Colonic mucosa (tissue), 4 donors: ENCODE measurements at regions not wholly inside any gene's neighbourhood (a gene's known extent, or its start where the extent isn't known, plus 50 kb on each side); places are given as distances from the start of the nearest gene placed in this dataset.

ENCODE experiments used
- DNase-seq: peaks from one replicate; pipeline ENCODE4 v3.0.0-alpha.2; 2020
- H3K27ac ChIP-seq: fragments of 200-600 bp; one replicate; pipeline ENCODE4 v1.8.0; 2021
- H3K27me3 ChIP-seq: fragments of 200-600 bp; one replicate; pipeline ENCODE4 v1.8.0; 2021
- H3K36me3 ChIP-seq: fragments of 200-600 bp; one replicate; pipeline ENCODE4 v1.8.0; 2021
- H3K4me1 ChIP-seq: fragments of 200-600 bp; one replicate; pipeline ENCODE4 v1.8.0; 2021; ENCODE audit warnings: mild to moderate bottlenecking
- H3K4me3 ChIP-seq: fragments of 200-600 bp; one replicate; pipeline ENCODE4 v1.8.0; 2021
- H3K9ac ChIP-seq, 2 donors: one replicate each; pipeline ENCODE4 v1.7.0; 2013; ENCODE audit warnings: control low read depth in 2 of 2, low read depth in 2 of 2, low read length in 2 of 2
- H3K9me3 ChIP-seq: fragments of 200-600 bp; one replicate; pipeline ENCODE4 v1.8.0; 2021
- CTCF ChIP-seq: fragments of 200-600 bp; IDR thresholded peaks from one replicate; pipeline ENCODE4 v1.8.0; 2022; ENCODE audit warnings: antibody characterized with exemption, mild to moderate bottlenecking
- intact Hi-C: fragments of 100-400 bp; cut with DNase I; formaldehyde crosslinking; loops from one replicate; pipeline ENCODE4 v1.14.1; 2022
- donor health status: healthy.
- donor health status: DM: no; HTN: no; CAD: no.
- donor health status: DM: no; HTN: no; CAD: no.

GRCh38 chr4:14383652-14384051 is 618.6 kb upstream of the CPEB2 start:
- no peak for DNase-seq
- H3K4me3 ChIP-seq: no peak overlapping the region
- TF ChIP-seq CTCF: no peak
- H3K4me1 ChIP-seq: no peaks in the 10 kb centered on the region
- no peaks in the 10 kb centered on the region for H3K27me3 ChIP-seq
- H3K36me3 ChIP-seq: no peaks in the 10 kb centered on the region
- H3K27ac ChIP-seq: no peak overlapping the region
- no peaks in the 10 kb centered on the region for H3K9me3 ChIP-seq
- intact Hi-C loops: no loop called here
- H3K9ac ChIP-seq: no peak overlapping the region

GRCh38 chr4:14384824-14385223 is 617.5 kb upstream of the CPEB2 start:
- H3K27ac ChIP-seq: no peak overlapping the region
- no peaks in the 10 kb centered on the region for H3K36me3 ChIP-seq
- no peak overlapping the region for H3K4me3 ChIP-seq
- no peaks in the 10 kb centered on the region for H3K9me3 ChIP-seq
- H3K4me1 ChIP-seq: no peaks in the 10 kb centered on the region
- no peak for DNase-seq
- no peak overlapping the region for H3K9ac ChIP-seq
- intact Hi-C loops: no loop called here
- no peak for TF ChIP-seq CTCF
- no peaks in the 10 kb centered on the region for H3K27me3 ChIP-seq

- Histone ChIP-seq H3K9me3 (no peaks in the 10 kb centered on the region), H3K36me3 (no peaks in the 10 kb centered on the region), H3K27me3 (no peaks in the 10 kb centered on the region), H3K27ac (no peak overlapping the region), H3K4me3 (no peak overlapping the region), H3K9ac (no peak overlapping the region), H3K4me1 (no peaks in the 10 kb centered on the region)
- intact Hi-C loops: no loop called here
- no peak for DNase-seq
- TF ChIP-seq CTCF: no peak
These were observed 616.1 kb upstream of the CPEB2 start for GRCh38 chr4:14386196-14386595.

- Histone ChIP-seq H3K27me3 (no peaks in the 10 kb centered on the region), H3K9ac (no peak overlapping the region), H3K4me3 (no peak overlapping the region), H3K4me1 (no peaks in the 10 kb centered on the region), H3K9me3 (no peaks in the 10 kb centered on the region), H3K36me3 (no peaks in the 10 kb centered on the region), H3K27ac (no peak overlapping the region)
- intact Hi-C loops: no loop called here
- peak; percentile 19 for DNase-seq
- no peak for TF ChIP-seq CTCF
These were observed 614.6 kb upstream of the CPEB2 start for GRCh38 chr4:14387647-14388046.

- Histone ChIP-seq H3K4me3 (no peak overlapping the region), H3K4me1 (no peaks in the 10 kb centered on the region), H3K9ac (no peak overlapping the region), H3K27ac (no peak overlapping the region), H3K27me3 (no peaks in the 10 kb centered on the region), H3K9me3 (no peaks in the 10 kb centered on the region), H3K36me3 (no peaks in the 10 kb centered on the region)
- intact Hi-C loops: no loop called here
- no peak for TF ChIP-seq CTCF
- no peak for DNase-seq
These were observed 609.9 kb upstream of the CPEB2 start for GRCh38 chr4:14392378-14392777.

- TF ChIP-seq CTCF: no peak
These were observed 606.1 kb upstream of the CPEB2 start for GRCh38 chr4:14396183-14396582.

More at GRCh38 chr4:14396183-14396582, 606.1 kb upstream of the CPEB2 start:
- Histone ChIP-seq H3K27ac (no peak overlapping the region), H3K27me3 (no peaks in the 10 kb centered on the region), H3K4me3 (no peak overlapping the region), H3K36me3 (no peaks in the 10 kb centered on the region), H3K4me1 (no peaks in the 10 kb centered on the region), H3K9ac (no peak overlapping the region), H3K9me3 (no peaks in the 10 kb centered on the region)
- intact Hi-C loops: no loop called here
- no peak for DNase-seq
